K562 (cell line): ENCODE measurements at regions not wholly inside any gene's neighbourhood (a gene's known extent, or its start where the extent isn't known, plus 50 kb on each side); places are given as distances from the start of the nearest gene placed in this dataset.

Source experiments
- CEBPB ChIP-seq: fragments of 450-650 bp; IDR thresholded peaks from 2 replicates; pipeline ENCODE4 v1.6.1; 2016; ENCODE audit warnings: missing genetic modification characterization, missing compliant biosample characterization
- FOS ChIP-seq: IDR thresholded peaks from 3 replicates; pipeline ENCODE4 v1.6.1; 2011; ENCODE audit not compliant: insufficient read length; ENCODE audit errors: extremely low read depth
- GABPB2 ChIP-seq: fragments of 250-450 bp; sonication (Bioruptor Pico); conservative IDR thresholded peaks from 2 replicates; pipeline ENCODE4 v1.5.1; 2021; ENCODE audit warnings: mild to moderate bottlenecking
- IRF1 ChIP-seq: sonication (generic); formaldehyde crosslinking; IDR thresholded peaks from 2 replicates; pipeline ENCODE4 v1.8.0; 2022; ENCODE audit warnings: missing genetic modification reagents, mild to moderate bottlenecking, borderline replicate concordance
- RREB1 ChIP-seq: fragments of 250-450 bp; sonication (Bioruptor Pico); IDR thresholded peaks from 2 replicates; pipeline ENCODE4 v1.4.0; 2020
- TGIF2 ChIP-seq: sonication (generic); formaldehyde crosslinking; IDR thresholded peaks from 2 replicates; pipeline ENCODE4 v1.8.1; 2022; ENCODE audit warnings: mild to moderate bottlenecking, missing genetic modification reagents, moderate library complexity
- TSHZ1 ChIP-seq: fragments of 250-450 bp; sonication (Bioruptor Pico); IDR thresholded peaks from 2 replicates; pipeline ENCODE4 v1.4.0; 2020; ENCODE audit warnings: mild to moderate bottlenecking, moderate library complexity
- USF1 ChIP-seq: sonication (generic); formaldehyde crosslinking; IDR thresholded peaks from 2 replicates; pipeline ENCODE4 v1.9.0; 2022; ENCODE audit warnings: mild to moderate bottlenecking, missing genetic modification reagents
- ZBTB49 ChIP-seq: sonication (generic); formaldehyde crosslinking; IDR thresholded peaks from 2 replicates; pipeline ENCODE4 v1.8.0; 2022; ENCODE audit warnings: missing genetic modification reagents, mild to moderate bottlenecking, borderline replicate concordance
- ZNF282 ChIP-seq: sonication (generic); formaldehyde crosslinking; IDR thresholded peaks from 2 replicates; pipeline ENCODE4 v1.8.1; 2023; ENCODE audit warnings: missing genetic modification reagents

GRCh38 chr5:10056228-10056760 is 193.4 kb downstream of the ATPSCKMT start (continued):
- TF ChIP-seq IRF1 (CRISPR knock-in tag) (no peak), USF1 (CRISPR knock-in tag) (no peak), TSHZ1 (CRISPR knock-in tag) (no peak), FOS (no peak), TGIF2 (CRISPR knock-in tag) (no peak), ZBTB49 (CRISPR knock-in tag) (no peak), RREB1 (CRISPR knock-in tag) (no peak), ZNF282 (CRISPR knock-in tag) (no peak), CEBPB (tag) (no peak), GABPB2 (CRISPR knock-in tag) (no peak)
